ENCODE measurements at regions not wholly inside any gene's neighbourhood (a gene's known extent, or its start where the extent isn't known, plus 50 kb on each side); places are given as distances from the start of the nearest gene placed in this dataset.
"Not testable (repeated sequence)": the region's sequence is repeated elsewhere in the genome, so short reads cannot be mapped to it uniquely, and the experiment has no call there.

DNA sequence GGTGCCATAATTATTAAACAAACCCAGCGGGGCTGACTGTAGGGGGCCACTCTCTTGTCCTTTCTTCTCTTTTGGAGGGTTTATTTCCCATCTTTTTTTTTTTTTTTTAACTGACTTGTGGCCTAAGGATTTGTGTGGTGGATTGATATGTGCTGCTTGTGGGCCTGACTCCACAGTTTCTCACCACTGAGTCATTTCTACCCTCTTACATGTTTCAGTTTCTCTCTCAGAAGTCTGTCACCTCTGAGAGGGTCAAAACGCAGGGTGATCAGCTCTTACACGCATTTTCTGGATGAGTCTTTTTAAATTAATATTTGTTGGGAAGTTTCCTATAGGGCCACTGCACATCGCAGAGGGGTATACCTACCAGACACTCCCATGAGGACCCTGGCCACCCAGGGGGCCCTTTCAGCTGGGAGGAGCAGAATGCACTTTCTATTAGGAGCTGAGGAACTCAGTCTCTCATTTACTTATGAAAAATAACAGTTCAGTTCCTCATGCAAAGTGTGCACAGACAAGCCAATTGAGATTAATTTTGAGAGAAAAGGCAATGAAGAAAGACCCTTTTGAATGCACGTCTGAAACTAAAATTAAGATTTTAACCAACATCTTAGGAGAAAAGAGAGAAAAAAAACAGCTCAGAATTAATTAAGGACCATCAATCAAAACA is 407.9 kb downstream of the TECRL start:
- DNase-seq: no peak

DNA sequence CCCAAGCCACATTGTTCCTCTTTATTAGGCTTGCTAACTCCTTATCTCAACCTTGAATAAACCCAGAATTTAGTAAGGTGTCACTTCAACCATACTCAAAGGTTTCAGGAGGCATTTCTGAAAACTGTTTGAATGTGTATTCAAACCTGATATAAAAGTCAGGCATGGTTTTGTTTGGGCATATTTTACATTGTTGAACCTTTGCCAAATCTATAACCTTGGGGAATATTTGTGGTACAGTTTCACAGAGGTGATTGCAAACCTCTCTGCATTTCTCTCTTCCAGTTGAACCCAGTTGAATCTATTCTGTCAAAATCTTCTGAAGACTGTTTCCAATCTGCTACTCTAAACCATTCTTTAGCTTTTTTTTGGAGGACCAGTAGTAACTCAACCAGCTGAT is 409.0 kb downstream of the TECRL start:
- no peak for DNase-seq

DNA sequence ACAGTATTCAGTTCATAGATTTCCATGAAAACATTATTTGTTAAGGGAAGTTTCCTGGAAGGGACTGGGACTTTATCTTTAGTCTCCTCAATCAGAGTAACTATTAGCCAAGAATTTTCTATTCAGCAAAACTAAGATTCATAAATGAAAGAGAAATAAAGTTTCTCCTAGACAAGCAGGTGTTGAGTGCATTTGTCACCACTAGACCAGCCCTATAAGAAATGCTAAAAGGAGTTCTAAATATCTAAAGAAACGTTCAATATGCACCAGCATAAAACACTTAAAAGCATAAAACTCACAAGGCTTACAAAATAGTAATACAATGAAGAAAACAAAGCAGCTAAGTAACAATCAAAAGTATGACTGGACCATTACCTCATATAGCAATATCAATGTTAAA is 423.0 kb downstream of the TECRL start:
- DNase-seq: no peak

DNA sequence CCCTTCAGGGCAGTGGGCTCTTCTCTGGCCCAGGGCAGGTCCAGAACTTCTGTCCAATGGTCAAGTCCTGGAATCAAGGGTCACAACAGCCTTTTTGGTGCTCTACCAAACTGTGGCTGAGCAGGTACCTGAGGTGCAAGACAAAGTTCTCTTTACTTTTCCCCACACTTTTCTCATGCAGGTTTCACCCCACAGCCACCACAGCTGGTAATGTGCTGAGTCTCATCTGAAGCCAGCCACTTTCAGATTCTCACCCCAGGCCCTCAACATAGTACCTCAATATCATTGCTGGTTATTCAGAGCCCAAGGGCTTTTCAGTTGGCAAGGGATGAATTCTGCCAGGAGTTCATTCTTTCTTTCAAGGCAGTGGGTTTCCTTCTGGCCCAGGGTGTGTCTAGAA is 426.0 kb downstream of the TECRL start:
- no peak for DNase-seq

DNA sequence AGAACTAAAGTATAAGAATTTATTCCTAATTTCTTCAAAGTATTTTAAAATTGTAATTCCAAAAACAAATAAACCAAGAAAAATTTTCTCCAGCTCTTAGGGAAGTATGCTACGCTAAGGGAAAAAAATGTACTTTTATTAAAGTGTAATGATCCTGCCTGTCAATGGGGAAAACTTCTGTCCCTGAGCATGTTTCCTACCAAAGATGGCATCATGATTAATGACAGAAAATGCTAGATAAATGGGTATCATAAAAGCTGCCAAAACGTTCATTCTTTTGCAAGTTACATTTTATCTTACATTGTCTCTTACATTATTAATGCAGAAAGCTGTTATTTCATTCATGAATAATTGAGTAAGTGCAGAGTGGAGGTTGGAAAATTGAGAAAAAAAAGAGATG is 443.4 kb downstream of the TECRL start:
- DNase-seq: no peak

DNA sequence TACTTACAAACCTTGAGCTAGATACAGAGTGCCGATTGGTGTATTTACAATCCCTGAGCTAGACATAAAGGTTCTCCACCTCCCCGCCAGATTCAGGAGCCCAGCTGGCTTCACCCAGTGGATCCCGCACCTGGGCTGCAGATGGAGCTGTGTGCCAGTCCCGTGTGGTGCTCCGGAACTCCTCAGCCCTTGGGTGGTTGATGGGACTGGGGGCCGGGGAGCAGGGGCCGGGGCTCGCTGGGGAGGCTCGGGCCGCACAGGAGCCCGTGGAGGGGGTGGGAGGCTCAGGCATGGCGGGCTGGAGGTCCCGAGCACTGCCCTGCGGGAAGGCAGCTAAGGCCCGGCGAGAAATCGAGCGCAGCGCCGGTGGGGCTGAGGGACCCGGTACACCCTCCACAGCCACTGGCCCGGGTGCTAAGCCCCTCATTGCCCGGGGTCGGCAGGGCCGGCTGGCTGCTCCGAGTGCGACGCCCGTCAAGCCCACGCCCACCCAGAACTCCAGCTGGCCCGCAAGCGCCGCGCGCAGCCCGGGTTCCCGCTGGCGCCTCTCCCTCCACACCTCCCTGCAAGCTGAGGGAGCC is 466.5 kb downstream of the TECRL start:
- DNase-seq: not testable (repeated sequence)

DNA sequence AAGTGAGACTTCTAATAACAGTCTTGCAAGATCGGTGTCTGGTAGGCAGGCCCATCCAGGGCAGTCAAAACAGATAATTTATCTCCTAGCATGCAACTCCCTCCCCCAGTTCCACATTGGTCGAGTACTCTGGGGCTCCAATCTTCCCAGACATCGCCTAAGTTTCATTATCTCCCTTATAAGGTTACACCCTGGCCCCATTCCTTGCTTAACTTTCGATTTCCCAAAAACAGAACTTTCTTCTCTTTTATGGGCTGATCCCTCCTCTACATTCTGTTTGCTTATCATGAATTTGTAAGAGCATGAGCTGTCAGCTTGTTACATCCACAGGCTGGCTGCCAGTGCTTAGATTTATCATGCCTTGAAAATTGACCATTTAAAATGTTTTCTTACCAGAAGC is 471.3 kb downstream of the TECRL start:
- no peak for DNase-seq

DNA sequence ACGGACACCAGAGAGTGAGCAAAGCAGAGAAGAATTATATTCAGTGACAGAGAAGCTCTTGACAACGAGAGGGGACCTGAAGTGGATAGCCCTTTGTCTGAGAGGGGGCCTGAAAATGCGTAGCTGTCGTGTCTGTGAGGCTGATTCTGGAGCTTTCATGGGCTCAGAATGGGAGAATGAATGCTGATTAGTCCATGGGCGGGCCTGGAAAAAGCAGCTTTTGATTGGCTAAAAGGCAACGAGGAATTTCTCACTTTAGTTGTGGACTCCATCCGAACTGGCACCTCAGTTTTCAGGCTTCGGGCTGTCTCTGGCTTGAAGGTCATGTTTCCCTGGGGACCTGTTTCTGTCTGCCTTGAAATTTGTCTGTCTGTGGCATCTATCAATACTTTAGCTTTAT is 487.1 kb downstream of the TECRL start:
- no peak for DNase-seq

DNA sequence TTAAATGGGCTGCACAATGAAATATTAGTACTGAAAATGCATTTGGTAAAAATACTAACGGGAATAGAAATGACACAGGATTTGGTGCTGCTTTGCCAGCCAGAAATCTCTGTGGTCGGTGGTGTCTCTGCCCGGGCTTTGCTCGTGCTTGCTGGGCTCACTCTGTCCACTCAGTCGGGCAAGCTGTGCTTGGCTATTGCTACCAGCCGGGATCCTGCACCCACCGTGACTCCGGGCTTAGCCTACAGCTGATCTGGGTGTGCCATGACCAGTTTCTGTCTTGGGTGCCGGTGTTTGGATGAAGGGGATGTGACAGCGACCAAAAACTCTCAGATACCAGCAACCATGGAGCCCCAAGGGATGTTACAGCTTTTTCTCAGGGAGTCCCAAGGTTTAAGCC is 487.7 kb downstream of the TECRL start:
- no peak for DNase-seq

DNA sequence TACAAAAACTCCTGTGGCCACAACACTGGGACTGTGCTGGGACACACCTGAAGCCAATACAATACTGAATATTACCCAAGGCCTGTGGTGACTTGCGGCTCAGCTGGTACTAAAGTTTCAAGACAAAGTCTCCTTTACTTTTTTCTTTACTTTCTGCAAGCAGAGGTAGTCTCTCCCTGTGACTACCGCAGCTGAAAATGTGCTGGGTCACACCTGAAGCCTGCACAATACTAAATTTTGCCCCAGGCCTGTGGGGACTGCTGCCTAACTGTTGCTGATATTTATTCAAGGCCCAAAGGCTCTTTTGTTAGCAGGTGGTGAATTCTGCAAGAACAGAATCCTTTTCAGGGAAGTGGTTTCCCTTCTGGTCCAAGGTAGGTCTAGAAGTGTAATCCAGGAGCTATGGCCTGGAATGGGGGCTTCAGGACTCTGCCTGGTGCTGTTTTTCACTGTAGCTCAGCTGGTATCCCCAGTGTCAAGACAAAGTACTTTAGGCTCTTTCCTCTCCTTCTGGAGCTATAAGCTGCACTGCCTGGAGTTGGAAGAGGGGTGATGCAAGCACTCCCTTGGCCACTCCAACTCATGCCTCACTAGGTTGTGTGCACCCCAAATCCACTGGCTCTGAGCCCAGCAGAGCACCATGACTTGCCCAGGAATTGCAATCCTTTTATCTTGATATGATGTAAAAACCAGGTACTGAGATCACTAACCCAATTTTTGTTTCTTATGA is 489.4 kb downstream of the TECRL start:
- DNase-seq: no peak

DNA sequence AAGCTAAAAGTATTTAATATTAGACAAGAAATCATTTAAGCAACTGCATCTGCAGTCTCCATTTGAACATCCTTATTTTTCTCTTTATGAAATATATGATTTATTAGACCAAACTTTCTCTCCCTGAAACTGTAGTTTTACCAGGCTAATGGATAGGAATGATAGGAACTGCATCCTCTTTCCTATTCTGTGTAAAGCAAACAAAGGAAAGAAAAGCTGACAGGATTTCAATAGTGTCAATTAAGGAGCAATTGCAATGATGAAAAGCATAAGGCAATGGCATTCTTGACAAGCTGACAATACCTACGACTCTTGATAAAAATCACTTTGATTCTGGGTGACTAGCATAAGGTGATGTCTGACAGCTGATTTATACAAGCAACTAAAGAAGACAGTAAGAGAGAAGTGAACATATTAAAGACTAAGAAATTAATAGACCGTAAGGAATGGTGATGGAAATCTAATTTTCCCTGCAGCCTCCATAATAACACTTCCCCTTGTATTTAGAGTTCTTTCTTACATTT is 502.5 kb downstream of the TECRL start:
- no peak for DNase-seq

DNA sequence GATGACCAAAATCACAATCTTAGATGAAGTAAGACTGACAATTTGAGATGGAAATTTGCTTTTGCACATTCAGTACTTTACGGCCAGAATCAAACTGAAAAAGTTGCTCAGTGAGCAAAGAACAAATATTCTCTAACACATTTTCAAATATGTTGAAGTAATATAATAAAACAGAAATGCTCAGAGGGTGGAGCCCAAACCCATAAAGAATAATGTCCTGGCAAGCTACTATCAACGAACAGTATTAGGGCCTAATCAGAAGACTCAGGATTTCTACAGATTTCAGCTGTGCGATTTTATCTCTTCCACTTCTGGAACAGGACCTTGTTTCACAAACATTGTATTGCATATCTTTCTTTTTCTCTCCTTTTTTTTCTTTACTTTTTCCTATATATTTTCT is 505.0 kb downstream of the TECRL start:
- no peak for DNase-seq

DNA sequence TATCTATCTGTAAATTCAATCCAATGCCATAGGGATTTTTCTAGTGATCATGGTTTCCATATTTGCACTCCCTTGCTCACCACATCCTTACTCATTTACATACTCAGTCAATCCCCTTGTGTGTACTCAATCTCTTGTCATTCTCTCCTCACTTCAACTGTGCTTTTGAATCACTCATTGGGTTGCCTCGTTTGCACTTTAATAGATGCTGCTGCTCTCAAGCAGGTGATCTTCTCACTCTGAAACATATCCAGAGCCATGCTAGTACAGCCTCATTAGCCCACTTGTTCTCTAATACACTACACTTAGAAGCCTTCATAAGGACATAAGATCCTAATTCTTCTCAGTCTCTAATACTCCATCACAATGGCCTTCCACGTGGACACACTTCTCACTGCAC is 507.9 kb downstream of the TECRL start:
- no peak for DNase-seq

DNA sequence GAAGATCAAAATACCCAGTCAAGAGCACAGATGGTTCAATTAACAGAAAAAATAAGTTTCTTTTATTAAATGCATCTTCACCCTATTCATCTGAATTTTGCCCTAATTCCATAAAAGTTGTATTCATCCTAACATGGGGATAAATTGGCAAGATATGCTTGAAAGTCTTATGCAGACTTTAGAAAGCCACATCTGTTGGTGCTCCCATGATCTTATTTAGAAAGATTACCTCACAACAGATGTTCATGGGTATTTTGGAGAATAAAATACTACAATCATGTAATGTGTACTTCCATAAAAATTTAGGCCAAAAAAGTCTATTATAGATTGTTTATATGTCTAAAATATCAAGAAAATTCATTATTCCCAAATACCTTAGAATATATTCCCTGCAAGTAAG is 510.3 kb downstream of the TECRL start:
- DNase-seq: no peak

DNA sequence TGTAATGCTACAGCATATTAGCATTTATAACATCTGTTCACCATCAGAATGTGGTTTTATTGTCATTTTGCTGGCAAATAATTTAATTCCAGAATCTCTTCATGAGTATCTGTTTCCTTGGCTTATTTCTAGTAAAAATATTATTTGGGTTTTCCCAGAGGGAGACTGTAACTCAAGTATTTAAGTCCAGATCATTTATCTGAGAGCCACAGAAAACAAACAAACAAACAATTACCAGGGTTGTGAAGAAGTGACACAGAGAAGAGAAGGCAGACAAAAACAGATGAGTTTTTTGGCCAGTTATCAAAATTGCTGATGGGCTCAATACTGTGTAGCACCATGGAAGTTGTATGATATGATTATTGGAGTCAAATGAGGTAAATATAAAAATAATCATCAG is 515.1 kb downstream of the TECRL start:
- DNase-seq: no peak

DNA sequence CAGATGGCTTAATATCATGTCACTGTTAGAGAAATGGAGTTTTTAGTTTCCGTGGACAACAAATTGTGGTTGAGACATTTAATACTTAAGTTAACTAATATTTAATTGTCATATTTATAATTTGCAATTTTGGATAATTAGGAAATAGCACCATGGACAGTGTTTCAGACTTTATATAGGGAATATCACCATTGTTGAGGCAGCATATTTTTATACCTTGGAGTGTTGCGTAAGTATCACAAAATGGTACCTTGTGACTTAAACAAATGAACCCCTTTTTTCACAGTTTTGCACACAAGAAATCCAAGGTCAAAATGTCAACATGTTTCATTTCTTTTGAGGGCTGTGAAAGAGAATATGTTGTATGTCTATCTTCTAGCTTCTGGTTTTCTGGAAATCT is 539.9 kb downstream of the TECRL start:
- DNase-seq: no peak

DNA sequence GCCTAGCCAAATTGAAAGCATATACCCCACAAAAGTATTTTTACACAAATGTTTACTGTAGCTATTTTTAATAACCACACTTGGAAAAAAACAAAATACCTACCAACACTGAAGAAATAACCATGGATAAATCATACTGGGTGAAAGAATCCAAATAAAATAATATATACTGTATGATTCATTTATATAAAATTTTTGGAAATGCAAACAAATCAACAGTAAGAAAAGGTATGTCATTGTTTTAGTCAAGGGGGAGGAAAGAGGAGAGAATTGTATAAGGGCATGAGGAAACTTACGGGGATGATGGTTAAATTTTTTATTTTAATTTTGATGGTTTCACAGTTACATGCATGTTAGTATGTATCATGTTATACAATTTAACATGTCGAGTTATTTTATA is 557.8 kb downstream of the TECRL start:
- no peak for DNase-seq

DNA sequence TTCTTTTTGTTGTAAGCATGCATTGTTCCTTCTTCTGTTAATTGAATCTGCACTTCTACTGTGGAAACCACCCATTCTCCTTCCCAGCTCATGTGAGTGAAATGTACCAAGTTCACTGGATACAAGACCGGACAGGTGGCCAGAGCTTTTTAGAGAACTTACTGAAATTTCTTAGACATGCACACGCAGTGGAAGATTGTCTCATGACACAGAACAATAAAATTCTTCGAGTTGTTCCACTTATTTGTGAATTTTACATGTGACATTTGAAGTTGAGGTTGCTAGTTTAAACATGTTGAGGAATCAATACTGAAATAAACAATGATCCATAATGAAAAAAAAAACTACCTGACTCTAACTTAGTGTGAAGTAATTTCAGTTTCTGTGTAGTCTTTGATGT is 568.0 kb downstream of the TECRL start:
- DNase-seq: no peak

DNA sequence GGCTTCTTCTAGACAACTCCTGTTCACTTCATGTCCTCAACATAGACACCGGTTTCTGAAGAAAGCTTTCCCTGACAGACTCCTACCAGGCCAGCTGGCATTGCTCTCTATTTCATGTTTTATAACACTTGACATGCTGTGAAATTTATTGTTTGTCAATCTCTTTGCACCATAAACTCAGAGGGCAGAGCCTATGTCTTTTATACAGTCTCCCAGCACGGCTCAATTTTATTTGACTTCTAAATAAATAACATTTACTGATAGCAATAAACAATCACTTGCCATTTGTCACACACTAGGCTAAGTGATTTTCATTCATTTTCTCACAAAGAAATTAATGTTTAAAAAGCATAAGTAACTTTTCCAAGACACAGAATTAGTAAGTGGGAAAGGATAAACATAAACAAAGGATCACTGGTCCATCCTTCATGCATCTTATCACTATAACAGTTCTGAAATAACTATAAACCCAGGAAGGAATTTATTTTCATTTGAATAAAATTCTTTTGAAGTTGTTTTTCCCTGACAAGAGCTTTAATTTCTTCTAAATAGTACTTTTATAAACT is 577.6 kb downstream of the TECRL start:
- no peak for DNase-seq

DNA sequence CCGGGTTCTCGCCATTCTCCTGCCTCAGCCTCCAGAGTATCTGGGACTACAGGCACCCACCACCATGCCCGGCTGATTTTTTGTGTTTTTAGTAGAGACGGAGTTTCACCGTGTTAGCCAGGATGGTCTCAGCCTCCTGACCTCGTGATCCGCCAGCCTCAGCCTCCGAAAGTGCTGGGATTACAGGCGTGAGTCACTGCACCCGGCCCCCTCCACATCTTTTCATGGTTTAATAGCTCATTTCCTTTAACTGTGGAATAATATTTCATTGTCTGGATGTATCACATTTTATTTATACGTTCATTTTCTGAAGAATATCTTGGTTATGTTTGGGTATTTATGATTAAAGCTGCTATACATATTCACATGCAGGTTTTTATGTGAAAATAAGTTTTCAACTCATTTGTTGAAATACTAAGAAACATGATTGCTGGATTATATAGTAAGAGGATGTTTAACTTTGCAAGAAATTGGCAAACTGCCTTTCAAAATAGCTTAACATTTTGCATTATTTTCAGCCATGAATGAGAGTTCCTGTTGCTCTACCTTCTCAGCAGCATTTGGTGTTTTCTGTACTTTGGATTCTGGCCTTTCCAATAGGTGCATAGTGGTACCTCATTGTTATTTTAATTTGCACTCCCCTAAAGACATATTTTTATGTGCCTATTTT is 591.9 kb downstream of the TECRL start:
- no peak for DNase-seq

DNA sequence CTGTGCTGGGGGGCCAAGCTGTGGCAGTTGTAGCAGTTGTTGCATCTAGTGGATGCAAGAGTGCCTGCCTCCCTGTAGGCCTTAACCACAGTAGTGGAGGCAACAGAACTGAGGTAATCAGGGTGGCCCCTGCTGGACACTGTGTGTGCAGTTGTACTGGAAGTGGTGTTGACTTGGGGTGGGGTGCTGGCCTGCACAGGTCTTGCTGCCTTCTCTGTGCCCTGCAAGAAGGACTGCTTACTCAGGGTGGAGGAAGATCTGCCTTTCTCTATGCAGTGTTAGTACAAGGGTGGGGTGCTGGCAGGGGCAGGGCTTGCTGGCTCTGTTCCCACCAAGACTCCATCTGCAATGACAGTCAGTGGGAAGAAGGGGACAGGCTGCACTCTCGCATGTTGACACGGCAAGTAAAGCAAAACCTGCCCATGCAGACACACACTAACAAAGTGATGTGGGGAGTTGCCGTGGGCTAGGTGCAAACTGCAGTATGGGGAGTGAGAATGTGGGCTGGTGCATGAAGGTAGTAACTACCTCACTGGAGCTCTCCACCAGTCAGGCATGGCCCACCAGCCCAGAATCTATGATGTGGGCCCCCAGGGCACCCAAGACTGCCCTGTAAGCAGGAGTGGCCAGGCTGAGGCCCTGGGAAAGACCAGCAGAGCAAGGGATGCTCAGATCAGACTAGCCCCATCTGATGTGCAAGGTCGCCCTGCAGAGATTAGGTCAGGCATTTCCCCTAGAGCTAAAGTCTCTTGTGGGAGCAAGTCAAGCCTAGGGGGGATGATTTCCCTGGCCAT is 594.9 kb downstream of the TECRL start:
- DNase-seq: no peak

DNA sequence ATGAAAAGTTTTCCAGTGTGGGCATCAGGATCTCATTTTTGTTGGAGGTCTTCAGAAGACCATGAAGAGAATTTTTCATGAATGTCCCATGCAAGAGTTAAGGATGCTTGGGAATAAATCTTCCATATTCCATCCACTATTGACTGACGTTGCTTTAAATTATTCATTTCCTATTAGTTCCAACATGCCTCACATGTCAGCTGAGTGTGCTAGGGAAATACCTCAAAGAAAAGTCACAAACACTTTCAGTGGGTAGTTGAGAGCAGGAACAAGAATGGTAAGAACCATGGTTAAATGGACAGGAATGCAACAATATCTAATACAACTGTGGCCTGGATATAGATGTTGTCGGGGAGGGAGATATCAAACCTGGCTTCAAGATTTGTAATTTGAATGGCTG is 610.1 kb downstream of the TECRL start:
- DNase-seq: no peak

DNA sequence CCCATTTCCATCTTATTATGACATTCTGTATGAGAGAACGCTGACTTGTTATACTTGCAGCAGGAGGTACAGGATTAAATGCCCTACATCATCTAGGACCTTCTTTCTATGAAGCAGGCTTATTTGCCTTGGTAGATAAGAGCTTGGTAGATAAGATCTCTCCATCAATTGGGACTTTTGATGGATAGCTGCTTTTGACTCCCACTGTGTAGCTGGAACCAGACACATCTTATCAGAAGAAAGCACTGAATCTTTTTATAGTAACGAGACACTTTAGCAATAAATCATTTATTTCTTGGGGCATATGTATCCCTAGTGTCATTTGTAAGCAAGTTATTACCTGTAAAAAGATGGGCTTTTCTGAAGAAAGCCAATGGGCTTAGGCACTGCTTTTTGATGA is 613.9 kb downstream of the TECRL start:
- no peak for DNase-seq
